GM12878 (cell line): ENCODE measurements at regions not wholly inside any gene's neighbourhood (a gene's known extent, or its start where the extent isn't known, plus 50 kb on each side); places are given as distances from the start of the nearest gene placed in this dataset.

ENCODE experiments used
- ATAC-seq: fragments of 200-7000 bp; cut with Tn5 transposase; 3 replicates; pipeline ENCODE4 v1.9.1; 2020; ENCODE audit warnings: mild to moderate bottlenecking, moderate library complexity
- BruUV-seq: library from RNA; stranded (reverse); fragments of 400-500 nt; replicated peaks from 2 replicates; lab custom pipeline; 2021; lab: Mats Ljungman, UMichigan
- CTCF ChIA-PET: fragments of 300-600 bp; sonication (Branson Sonifier 250); formaldehyde crosslinking; extraction: SDS; loops from one replicate; lab custom pipeline; 2021; ENCODE audit warnings: inconsistent platforms; lab: Yijun Ruan, JAX
- POLR2A ChIA-PET: fragments of 350-600 bp; formaldehyde crosslinking; extraction: SDS; loops from one replicate; lab custom pipeline; 2021; ENCODE audit warnings: inconsistent platforms; lab: Charles Lee
- RAD21 ChIA-PET: fragments of 300-600 bp; sonication (Branson Sonifier 250); formaldehyde crosslinking; loops from one replicate; lab custom pipeline; 2023; ENCODE audit warnings: antibody characterized with exemption; ENCODE audit not compliant: unreplicated experiment; lab: Charles Lee
- SMC1A ChIA-PET: fragments of 300-600 bp; sonication (Branson Sonifier 250); formaldehyde crosslinking; loops from one replicate; lab custom pipeline; 2023; ENCODE audit not compliant: unreplicated experiment, uncharacterized antibody; lab: Charles Lee
- DNase-seq: peaks from one replicate; pipeline ENCODE4 v3.0.0-alpha.2; 2011; ENCODE audit warnings: low read depth, low spot score
- FAIRE-seq: peaks from 3 replicates; lab custom pipeline; 2011; peaks lifted over from hg19 to GRCh38; lab: Jason Lieb, UNC
- H2AFZ ChIP-seq: 2 replicates; pipeline ENCODE4 v1.6.0; 2011; ENCODE audit warnings: low read depth, low read length, control low read depth; ENCODE audit not compliant: control insufficient read depth
- H3K27ac ChIP-seq: 2 replicates; pipeline ENCODE4 v1.5.1; 2011; ENCODE audit warnings: control low read depth; ENCODE audit not compliant: control insufficient read depth, insufficient read depth
- H3K27me3 ChIP-seq, 2 experiments: replicated peaks in 1 of 2; 2 replicates each; pipeline versions ENCODE4 v1.6.0 to v1.6.1; 2011; ENCODE audit warnings: low read length in 1 of 2; ENCODE audit not compliant: control insufficient read depth in 2 of 2, insufficient read depth in 2 of 2
- H3K36me3 ChIP-seq, 2 experiments: 2 replicates each; pipeline ENCODE4 v1.5.1; 2011; ENCODE audit warnings: low read length in 1 of 2; ENCODE audit not compliant: control insufficient read depth in 2 of 2, insufficient read depth in 2 of 2
- H3K4me1 ChIP-seq: 2 replicates; pipeline ENCODE4 v1.6.1; 2011; ENCODE audit warnings: mild to moderate bottlenecking, low read length, moderate library complexity, mixed read lengths; ENCODE audit not compliant: control insufficient read depth, insufficient read depth
- H3K4me2 ChIP-seq: 2 replicates; pipeline ENCODE4 v1.6.0; 2011; ENCODE audit warnings: control low read depth; ENCODE audit not compliant: control insufficient read depth, insufficient read depth
- H3K4me3 ChIP-seq: fragments of 200-600 bp; sonication (generic); 2 replicates; pipeline ENCODE4 v1.5.1; 2016
- H3K79me2 ChIP-seq: 2 replicates; pipeline ENCODE4 v1.6.0; 2011; ENCODE audit warnings: low read length; ENCODE audit not compliant: control insufficient read depth, insufficient read depth
- H3K9ac ChIP-seq: 2 replicates; pipeline ENCODE4 v1.8.0; 2011; ENCODE audit warnings: low read length, control low read depth, mixed read lengths; ENCODE audit not compliant: control insufficient read depth, insufficient read depth
- H3K9me3 ChIP-seq: replicated peaks from 3 replicates; pipeline ENCODE4 v1.5.1; 2011; ENCODE audit warnings: mild to moderate bottlenecking, low read length; ENCODE audit not compliant: control insufficient read depth, insufficient read depth
- H4K20me1 ChIP-seq: 2 replicates; pipeline ENCODE4 v1.6.0; 2011; ENCODE audit not compliant: control insufficient read depth, insufficient read depth
- FOXM1 ChIP-seq: IDR thresholded peaks from 2 replicates; pipeline ENCODE4 v1.6.1; 2012; ENCODE audit warnings: low read depth, mild to moderate bottlenecking, inconsistent platforms, low read length, moderate library complexity
- PRDM15 ChIP-seq: fragments of 450-650 bp; formaldehyde crosslinking; IDR thresholded peaks from 2 replicates; pipeline ENCODE4 v1.4.0; 2020; ENCODE audit warnings: mild to moderate bottlenecking, moderate library complexity
- RCOR1 ChIP-seq: conservative IDR thresholded peaks from 2 replicates; pipeline ENCODE4 v1.6.1; 2012; ENCODE audit warnings: low read depth, low read length, improper control_type of control experiment
- REST ChIP-seq: IDR thresholded peaks from 2 replicates; pipeline ENCODE4 v1.6.1; 2012; ENCODE audit warnings: mild to moderate bottlenecking, low read depth, low read length
- SIN3A ChIP-seq: IDR thresholded peaks from 2 replicates; pipeline ENCODE4 v1.6.1; 2012; ENCODE audit warnings: low read depth, low read length, improper control_type of control experiment
- SRF ChIP-seq, 2 experiments: IDR thresholded peaks; 2 replicates each; pipeline ENCODE4 v1.6.1; 2011; ENCODE audit warnings: low read depth in 2 of 2, low read length in 2 of 2, mild to moderate bottlenecking in 1 of 2, moderate library complexity in 1 of 2
- STAT3 ChIP-seq: IDR thresholded peaks from 2 replicates; pipeline ENCODE4 v1.6.1; 2011; ENCODE audit warnings: low read depth, low read length, improper control_type of control experiment
- WGBS: methylation state at CpG from one replicate; pipeline ENCODE4 v1.1.6; 2016; ENCODE audit warnings: low lambda C conversion rate; ENCODE audit not compliant: insufficient replicate concordance, insufficient coverage; ENCODE audit errors: missing lambda C conversion rate; 5-methylcytosine and 5-hydroxymethylcytosine counted together
- in situ Hi-C: fragments of 300-500 bp; cut with MboI; formaldehyde crosslinking; loops from 9 replicates; pipeline ENCODE4 v1.14.3; 2018; ENCODE audit warnings: mixed read lengths
- intact Hi-C: fragments of 100-400 bp; cut with micrococcal nuclease; formaldehyde crosslinking; loops from one replicate; pipeline ENCODE4 v1.14.2; 2022; ENCODE audit not compliant: unreplicated experiment

- TF ChIP-seq RCOR1, result no peak
- no peak for TF ChIP-seq FOXM1
These were observed 403.7 kb downstream of the CDH26 start (continued) for GRCh38 chr20:60361761-60362395.

GRCh38 chr20:60362531-60362930, 404.3 kb downstream of the CDH26 start:
- Histone ChIP-seq H3K36me3 (no peaks in the 10 kb centered on the region), H3K4me2 (no peak overlapping the region), H4K20me1 (no peaks in the 10 kb centered on the region), H2AFZ (no peak overlapping the region), H3K79me2 (no peaks in the 10 kb centered on the region), H3K27me3 (no peaks in the 10 kb centered on the region), H3K9ac (no peak overlapping the region), H3K4me1 (no peaks in the 10 kb centered on the region), H3K9me3 (no peaks in the 10 kb centered on the region; the same call in 2 of the 3 replicates), H3K27ac (no peak overlapping the region), H3K4me3 (no peak overlapping the region)
- no TSS peak for BruUV-seq
- FAIRE-seq (no peak), ATAC-seq (no peak), DNase-seq (no peak)
- in situ Hi-C loops, result no loop called here
- ChIA-PET POLR2A (no interaction called here), SMC1A (no interaction called here), CTCF (no interaction called here), RAD21 (no interaction called here)
- intact Hi-C loops, result no loop called here
- TF ChIP-seq REST (no peak), PRDM15 (CRISPR knock-in tag) (no peak), SRF (IDR thresholded peaks at IDR 0.05; ENCODE audit: low read depth in 2 of 2, low read length in 2 of 2) (no peak), SIN3A (no peak), STAT3 (no peak)
- 2% methylated on average over 5 of the region's 5 CpGs for WGBS
